ENCODE measurements at regions not wholly inside any gene's neighbourhood (a gene's known extent, or its start where the extent isn't known, plus 50 kb on each side); places are given as distances from the start of the nearest gene placed in this dataset.

- TF ChIP-seq, protein P1, sequence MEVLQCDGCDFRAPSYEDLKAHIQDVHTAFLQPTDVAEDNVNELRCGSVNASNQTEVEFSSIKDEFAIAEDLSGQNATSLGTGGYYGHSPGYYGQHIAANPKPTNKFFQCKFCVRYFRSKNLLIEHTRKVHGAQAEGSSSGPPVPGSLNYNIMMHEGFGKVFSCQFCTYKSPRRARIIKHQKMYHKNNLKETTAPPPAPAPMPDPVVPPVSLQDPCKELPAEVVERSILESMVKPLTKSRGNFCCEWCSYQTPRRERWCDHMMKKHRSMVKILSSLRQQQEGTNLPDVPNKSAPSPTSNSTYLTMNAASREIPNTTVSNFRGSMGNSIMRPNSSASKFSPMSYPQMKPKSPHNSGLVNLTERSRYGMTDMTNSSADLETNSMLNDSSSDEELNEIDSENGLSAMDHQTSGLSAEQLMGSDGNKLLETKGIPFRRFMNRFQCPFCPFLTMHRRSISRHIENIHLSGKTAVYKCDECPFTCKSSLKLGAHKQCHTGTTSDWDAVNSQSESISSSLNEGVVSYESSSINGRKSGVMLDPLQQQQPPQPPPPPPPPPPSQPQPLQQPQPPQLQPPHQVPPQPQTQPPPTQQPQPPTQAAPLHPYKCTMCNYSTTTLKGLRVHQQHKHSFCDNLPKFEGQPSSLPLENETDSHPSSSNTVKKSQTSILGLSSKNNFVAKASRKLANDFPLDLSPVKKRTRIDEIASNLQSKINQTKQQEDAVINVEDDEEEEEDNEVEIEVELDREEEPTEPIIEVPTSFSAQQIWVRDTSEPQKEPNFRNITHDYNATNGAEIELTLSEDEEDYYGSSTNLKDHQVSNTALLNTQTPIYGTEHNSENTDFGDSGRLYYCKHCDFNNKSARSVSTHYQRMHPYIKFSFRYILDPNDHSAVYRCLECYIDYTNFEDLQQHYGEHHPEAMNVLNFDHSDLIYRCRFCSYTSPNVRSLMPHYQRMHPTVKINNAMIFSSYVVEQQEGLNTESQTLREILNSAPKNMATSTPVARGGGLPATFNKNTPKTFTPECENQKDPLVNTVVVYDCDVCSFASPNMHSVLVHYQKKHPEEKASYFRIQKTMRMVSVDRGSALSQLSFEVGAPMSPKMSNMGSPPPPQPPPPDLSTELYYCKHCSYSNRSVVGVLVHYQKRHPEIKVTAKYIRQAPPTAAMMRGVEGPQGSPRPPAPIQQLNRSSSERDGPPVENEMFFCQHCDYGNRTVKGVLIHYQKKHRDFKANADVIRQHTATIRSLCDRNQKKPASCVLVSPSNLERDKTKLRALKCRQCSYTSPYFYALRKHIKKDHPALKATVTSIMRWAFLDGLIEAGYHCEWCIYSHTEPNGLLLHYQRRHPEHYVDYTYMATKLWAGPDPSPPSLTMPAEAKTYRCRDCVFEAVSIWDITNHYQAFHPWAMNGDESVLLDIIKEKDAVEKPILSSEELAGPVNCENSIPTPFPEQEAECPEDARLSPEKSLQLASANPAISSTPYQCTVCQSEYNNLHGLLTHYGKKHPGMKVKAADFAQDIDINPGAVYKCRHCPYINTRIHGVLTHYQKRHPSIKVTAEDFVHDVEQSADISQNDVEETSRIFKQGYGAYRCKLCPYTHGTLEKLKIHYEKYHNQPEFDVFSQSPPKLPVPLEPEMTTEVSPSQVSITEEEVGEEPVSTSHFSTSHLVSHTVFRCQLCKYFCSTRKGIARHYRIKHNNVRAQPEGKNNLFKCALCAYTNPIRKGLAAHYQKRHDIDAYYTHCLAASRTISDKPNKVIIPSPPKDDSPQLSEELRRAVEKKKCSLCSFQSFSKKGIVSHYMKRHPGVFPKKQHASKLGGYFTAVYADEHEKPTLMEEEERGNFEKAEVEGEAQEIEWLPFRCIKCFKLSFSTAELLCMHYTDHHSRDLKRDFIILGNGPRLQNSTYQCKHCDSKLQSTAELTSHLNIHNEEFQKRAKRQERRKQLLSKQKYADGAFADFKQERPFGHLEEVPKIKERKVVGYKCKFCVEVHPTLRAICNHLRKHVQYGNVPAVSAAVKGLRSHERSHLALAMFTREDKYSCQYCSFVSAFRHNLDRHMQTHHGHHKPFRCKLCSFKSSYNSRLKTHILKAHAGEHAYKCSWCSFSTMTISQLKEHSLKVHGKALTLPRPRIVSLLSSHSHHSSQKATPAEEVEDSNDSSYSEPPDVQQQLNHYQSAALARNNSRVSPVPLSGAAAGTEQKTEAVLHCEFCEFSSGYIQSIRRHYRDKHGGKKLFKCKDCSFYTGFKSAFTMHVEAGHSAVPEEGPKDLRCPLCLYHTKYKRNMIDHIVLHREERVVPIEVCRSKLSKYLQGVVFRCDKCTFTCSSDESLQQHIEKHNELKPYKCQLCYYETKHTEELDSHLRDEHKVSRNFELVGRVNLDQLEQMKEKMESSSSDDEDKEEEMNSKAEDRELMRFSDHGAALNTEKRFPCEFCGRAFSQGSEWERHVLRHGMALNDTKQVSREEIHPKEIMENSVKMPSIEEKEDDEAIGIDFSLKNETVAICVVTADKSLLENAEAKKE (CRISPR knock-in tag; IDR thresholded peaks at IDR 0.05): no peak
- TF ChIP-seq ZNF114 (CRISPR knock-in tag; IDR thresholded peaks at IDR 0.05) (no peak), EZH2 (IDR thresholded peaks at IDR 0.05; ENCODE audit: low read depth, unreplicated experiment) (no peak), STAT1 (IDR thresholded peaks at IDR 0.05; ENCODE audit: unreplicated experiment) (no peak), CREB1 (CRISPR knock-in tag; IDR thresholded peaks at IDR 0.05; ENCODE audit: low read depth) (no peak)
- TF ChIP-seq, protein P2, sequence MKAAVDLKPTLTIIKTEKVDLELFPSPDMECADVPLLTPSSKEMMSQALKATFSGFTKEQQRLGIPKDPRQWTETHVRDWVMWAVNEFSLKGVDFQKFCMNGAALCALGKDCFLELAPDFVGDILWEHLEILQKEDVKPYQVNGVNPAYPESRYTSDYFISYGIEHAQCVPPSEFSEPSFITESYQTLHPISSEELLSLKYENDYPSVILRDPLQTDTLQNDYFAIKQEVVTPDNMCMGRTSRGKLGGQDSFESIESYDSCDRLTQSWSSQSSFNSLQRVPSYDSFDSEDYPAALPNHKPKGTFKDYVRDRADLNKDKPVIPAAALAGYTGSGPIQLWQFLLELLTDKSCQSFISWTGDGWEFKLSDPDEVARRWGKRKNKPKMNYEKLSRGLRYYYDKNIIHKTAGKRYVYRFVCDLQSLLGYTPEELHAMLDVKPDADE (IDR thresholded peaks at IDR 0.05): no peak
Observed at GRCh38 chr5:18159331-18159730, 525.1 kb downstream of the TAF11L14 start (continued).

DNA sequence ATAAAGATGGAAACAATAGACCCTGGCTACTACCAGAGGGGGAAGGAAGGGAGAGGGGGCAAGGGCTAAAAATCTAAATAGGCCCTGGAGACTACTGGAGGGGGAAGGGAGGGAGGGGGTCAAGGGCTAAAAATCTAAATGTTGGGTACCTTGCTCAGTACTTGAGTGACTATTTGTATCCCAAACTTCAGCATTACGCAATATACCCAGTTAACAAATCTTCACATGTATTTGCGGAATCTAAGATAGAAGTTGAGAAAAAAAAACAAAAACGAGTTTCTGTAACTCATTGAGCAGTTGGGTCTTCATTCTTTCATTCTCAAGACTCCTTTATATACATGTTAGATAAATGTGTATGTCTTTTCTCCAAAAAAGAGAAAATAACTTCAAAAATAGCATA, 537.4 kb downstream of the TAF11L14 start:
- no peaks in the 10 kb centered on the region for H3K79me2 ChIP-seq (replicated peaks; ENCODE audit: insufficient read depth)
- no peaks in the 10 kb centered on the region for H3F3A ChIP-seq (replicated peaks; ENCODE audit: low read depth)
- no peaks in the 10 kb centered on the region for H3K36me3 ChIP-seq (ENCODE audit: insufficient read depth)
- no peak overlapping the region for H3K4me3 Mint-ChIP-seq
- H3K9me2 ChIP-seq (ENCODE audit: insufficient read depth): peaks cover 4% of the 10 kb centered on the region
- H3K4me3 ChIP-seq: no peak overlapping the region
- H2AFZ ChIP-seq: no peak overlapping the region
- no peaks in the 10 kb centered on the region for H4K20me1 ChIP-seq (replicated peaks; ENCODE audit: insufficient read depth)
- H3K4me1 ChIP-seq (ENCODE audit: insufficient read depth): no peaks in the 10 kb centered on the region
- H3K27ac ChIP-seq (ENCODE audit: low read depth): no peak overlapping the region
- no peaks in the 10 kb centered on the region for H3K27me3 Mint-ChIP-seq (ENCODE audit: insufficient read depth, low read depth, poor library complexity)
- no peak overlapping the region for H3K4me2 ChIP-seq
- DNase-seq (ENCODE audit: low spot score) (no peak), ATAC-seq (no peak)
- H3K27ac Mint-ChIP-seq: no peak overlapping the region
- peaks cover 28% of the 10 kb centered on the region for H3K9me3 Mint-ChIP-seq
- H3K27me3 ChIP-seq (ENCODE audit: insufficient read depth): no peaks in the 10 kb centered on the region
- H3K4me1 Mint-ChIP-seq: no peaks in the 10 kb centered on the region
- peaks cover 9% of the 10 kb centered on the region; the same call in 2 of the 3 replicates for H3K36me3 Mint-ChIP-seq (ENCODE audit: low read depth)
- TF ChIP-seq STAT1 (IDR thresholded peaks at IDR 0.05; ENCODE audit: unreplicated experiment) (no peak), POLR2AphosphoS5 (IDR thresholded peaks at IDR 0.05; ENCODE audit: low read depth) (no peak), EZH2phosphoT487 (IDR thresholded peaks at IDR 0.05; ENCODE audit: unreplicated experiment) (no peak), CREB1 (CRISPR knock-in tag; IDR thresholded peaks at IDR 0.05; ENCODE audit: low read depth) (no peak), EZH2 (IDR thresholded peaks at IDR 0.05; ENCODE audit: low read depth, unreplicated experiment) (no peak), CTCF (conservative IDR thresholded peaks at IDR 0.05; ENCODE audit: low read depth in 2 of 2) (no peak), JUNB (IDR thresholded peaks at IDR 0.05; ENCODE audit: unreplicated experiment) (no peak), ZNF114 (CRISPR knock-in tag; IDR thresholded peaks at IDR 0.05) (no peak)
- TF ChIP-seq, protein P2 (IDR thresholded peaks at IDR 0.05): no peak
- TF ChIP-seq, protein P3, sequence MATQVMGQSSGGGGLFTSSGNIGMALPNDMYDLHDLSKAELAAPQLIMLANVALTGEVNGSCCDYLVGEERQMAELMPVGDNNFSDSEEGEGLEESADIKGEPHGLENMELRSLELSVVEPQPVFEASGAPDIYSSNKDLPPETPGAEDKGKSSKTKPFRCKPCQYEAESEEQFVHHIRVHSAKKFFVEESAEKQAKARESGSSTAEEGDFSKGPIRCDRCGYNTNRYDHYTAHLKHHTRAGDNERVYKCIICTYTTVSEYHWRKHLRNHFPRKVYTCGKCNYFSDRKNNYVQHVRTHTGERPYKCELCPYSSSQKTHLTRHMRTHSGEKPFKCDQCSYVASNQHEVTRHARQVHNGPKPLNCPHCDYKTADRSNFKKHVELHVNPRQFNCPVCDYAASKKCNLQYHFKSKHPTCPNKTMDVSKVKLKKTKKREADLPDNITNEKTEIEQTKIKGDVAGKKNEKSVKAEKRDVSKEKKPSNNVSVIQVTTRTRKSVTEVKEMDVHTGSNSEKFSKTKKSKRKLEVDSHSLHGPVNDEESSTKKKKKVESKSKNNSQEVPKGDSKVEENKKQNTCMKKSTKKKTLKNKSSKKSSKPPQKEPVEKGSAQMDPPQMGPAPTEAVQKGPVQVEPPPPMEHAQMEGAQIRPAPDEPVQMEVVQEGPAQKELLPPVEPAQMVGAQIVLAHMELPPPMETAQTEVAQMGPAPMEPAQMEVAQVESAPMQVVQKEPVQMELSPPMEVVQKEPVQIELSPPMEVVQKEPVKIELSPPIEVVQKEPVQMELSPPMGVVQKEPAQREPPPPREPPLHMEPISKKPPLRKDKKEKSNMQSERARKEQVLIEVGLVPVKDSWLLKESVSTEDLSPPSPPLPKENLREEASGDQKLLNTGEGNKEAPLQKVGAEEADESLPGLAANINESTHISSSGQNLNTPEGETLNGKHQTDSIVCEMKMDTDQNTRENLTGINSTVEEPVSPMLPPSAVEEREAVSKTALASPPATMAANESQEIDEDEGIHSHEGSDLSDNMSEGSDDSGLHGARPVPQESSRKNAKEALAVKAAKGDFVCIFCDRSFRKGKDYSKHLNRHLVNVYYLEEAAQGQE (IDR thresholded peaks at IDR 0.05; ENCODE audit: unreplicated experiment): no peak
